Peyer's patch (tissue), 4 donors: ENCODE measurements at regions not wholly inside any gene's neighbourhood (a gene's known extent, or its start where the extent isn't known, plus 50 kb on each side); places are given as distances from the start of the nearest gene placed in this dataset.

Experiments
- POLR2A ChIP-seq, 2 donors: fragments of 450-650 bp; IDR thresholded peaks; one replicate each; pipeline ENCODE4 v1.5.1; 2017; ENCODE audit warnings: antibody characterized with exemption in 2 of 2, mild to moderate bottlenecking in 2 of 2, moderate library complexity in 2 of 2
- TF ChIP-seq, protein P1 (sequence below), 6 experiments: fragments of 450-650 bp in 4 of 6; fragments of 200-600 bp in 2 of 6; sonication (generic) in 1 of 6; IDR thresholded peaks; one replicate each; pipeline ENCODE4 v1.5.1; 2017 to 2019; ENCODE audit warnings: antibody characterized with exemption in 6 of 6, mild to moderate bottlenecking in 3 of 6, moderate library complexity in 1 of 6

DNA sequence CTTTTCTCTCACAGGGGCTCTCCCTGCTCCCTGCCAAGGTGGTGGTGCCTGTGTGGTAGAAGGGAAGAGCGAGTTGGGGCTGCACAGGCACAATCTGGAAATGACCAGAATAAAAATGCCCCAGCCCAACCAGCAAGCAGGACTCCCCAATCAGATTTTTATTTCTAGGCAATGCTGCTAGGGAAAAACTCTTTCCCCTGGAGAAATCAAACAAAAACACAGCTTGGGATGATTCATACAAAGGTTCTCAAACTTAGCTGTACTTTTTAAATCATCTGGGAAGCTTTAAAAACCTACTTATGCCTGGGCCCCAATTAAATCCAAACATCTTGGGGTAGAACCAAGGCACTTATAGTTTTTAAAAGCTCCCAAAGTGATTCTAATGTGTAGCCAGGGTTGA, 243.2 kb downstream of the HTR7 start:
- TF ChIP-seq POLR2A (IDR thresholded peaks at IDR 0.05), result no peak
- TF ChIP-seq, protein P1, sequence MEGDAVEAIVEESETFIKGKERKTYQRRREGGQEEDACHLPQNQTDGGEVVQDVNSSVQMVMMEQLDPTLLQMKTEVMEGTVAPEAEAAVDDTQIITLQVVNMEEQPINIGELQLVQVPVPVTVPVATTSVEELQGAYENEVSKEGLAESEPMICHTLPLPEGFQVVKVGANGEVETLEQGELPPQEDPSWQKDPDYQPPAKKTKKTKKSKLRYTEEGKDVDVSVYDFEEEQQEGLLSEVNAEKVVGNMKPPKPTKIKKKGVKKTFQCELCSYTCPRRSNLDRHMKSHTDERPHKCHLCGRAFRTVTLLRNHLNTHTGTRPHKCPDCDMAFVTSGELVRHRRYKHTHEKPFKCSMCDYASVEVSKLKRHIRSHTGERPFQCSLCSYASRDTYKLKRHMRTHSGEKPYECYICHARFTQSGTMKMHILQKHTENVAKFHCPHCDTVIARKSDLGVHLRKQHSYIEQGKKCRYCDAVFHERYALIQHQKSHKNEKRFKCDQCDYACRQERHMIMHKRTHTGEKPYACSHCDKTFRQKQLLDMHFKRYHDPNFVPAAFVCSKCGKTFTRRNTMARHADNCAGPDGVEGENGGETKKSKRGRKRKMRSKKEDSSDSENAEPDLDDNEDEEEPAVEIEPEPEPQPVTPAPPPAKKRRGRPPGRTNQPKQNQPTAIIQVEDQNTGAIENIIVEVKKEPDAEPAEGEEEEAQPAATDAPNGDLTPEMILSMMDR (IDR thresholded peaks at IDR 0.05), result no peak
